Hepatocyte (in vitro differentiated cells): ENCODE measurements at regions not wholly inside any gene's neighbourhood (a gene's known extent, or its start where the extent isn't known, plus 50 kb on each side); places are given as distances from the start of the nearest gene placed in this dataset.

Experiments
- EZH2phosphoT487 ChIP-seq: fragments of 200-600 bp; sonication (generic); IDR thresholded peaks from one replicate; pipeline ENCODE4 v1.6.1; 2018; ENCODE audit warnings: antibody characterized with exemption, mild to moderate bottlenecking, low read depth, moderate library complexity; ENCODE audit not compliant: unreplicated experiment, severe bottlenecking
- TF ChIP-seq, protein P1 (sequence below): fragments of 200-600 bp; sonication (generic); IDR thresholded peaks from 2 replicates; pipeline ENCODE4 v1.5.1; 2016; ENCODE audit warnings: antibody characterized with exemption, mild to moderate bottlenecking; ENCODE audit not compliant: poor library complexity

DNA sequence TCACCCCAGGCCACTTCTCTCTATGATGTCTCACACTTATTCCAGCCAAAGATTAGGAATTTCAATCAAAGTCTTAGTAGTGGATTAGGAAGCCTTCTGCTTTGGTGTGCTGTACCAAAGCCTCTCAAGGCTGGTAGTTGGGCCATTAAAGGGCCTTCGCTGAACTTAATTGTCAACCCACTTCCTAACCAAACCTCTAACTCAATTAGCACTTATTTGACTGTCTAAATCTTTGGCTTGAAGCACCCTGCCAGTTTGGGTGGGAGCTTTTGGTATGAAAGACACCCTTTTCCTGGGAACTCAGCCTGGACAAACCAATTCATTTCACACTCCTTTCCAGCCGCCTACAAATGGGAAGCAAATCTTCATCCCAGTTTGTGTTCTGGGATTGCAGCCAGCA is 81.5 kb downstream of the BMP2 start:
- TF ChIP-seq, protein P1, sequence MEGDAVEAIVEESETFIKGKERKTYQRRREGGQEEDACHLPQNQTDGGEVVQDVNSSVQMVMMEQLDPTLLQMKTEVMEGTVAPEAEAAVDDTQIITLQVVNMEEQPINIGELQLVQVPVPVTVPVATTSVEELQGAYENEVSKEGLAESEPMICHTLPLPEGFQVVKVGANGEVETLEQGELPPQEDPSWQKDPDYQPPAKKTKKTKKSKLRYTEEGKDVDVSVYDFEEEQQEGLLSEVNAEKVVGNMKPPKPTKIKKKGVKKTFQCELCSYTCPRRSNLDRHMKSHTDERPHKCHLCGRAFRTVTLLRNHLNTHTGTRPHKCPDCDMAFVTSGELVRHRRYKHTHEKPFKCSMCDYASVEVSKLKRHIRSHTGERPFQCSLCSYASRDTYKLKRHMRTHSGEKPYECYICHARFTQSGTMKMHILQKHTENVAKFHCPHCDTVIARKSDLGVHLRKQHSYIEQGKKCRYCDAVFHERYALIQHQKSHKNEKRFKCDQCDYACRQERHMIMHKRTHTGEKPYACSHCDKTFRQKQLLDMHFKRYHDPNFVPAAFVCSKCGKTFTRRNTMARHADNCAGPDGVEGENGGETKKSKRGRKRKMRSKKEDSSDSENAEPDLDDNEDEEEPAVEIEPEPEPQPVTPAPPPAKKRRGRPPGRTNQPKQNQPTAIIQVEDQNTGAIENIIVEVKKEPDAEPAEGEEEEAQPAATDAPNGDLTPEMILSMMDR, result no peak
- no peak for TF ChIP-seq EZH2phosphoT487
